ENCODE measurements at regions not wholly inside any gene's neighbourhood (a gene's known extent, or its start where the extent isn't known, plus 50 kb on each side); places are given as distances from the start of the nearest gene placed in this dataset.

- no peaks in the 10 kb centered on the region for H3K9me3 ChIP-seq (replicated peaks; ENCODE audit: control insufficient read depth, low read depth, low read length)
- H3K36me3 ChIP-seq (ENCODE audit: control insufficient read depth, insufficient read depth, low read length) = no peaks in the 10 kb centered on the region
- H3K4me1 ChIP-seq (ENCODE audit: control insufficient read depth, insufficient read depth, low read length) = no peaks in the 10 kb centered on the region
- no peaks in the 10 kb centered on the region for H3K27me3 ChIP-seq (ENCODE audit: control insufficient read depth, insufficient read depth, low read length)
- no peak for DNase-seq
- H3K4me3 ChIP-seq (ENCODE audit: low read length) = no peak overlapping the region
- 100% methylated on average over 1 of the region's 5 CpGs for WGBS (ENCODE audit: insufficient coverage)
- no peak overlapping the region for H3K27ac ChIP-seq (ENCODE audit: low read length)
Measured at GRCh38 chr4:20532871-20533870, 167.1 kb upstream of the PACRGL start.

GRCh38 chr4:20538905-20539304 lies 161.4 kb upstream of the PACRGL start:
- H3K4me3 ChIP-seq (ENCODE audit: low read length) = no peak overlapping the region
- WGBS (ENCODE audit: insufficient coverage) = no CpG with 5 or more reads among the region's 5 CpGs
- no peak for DNase-seq

DNA sequence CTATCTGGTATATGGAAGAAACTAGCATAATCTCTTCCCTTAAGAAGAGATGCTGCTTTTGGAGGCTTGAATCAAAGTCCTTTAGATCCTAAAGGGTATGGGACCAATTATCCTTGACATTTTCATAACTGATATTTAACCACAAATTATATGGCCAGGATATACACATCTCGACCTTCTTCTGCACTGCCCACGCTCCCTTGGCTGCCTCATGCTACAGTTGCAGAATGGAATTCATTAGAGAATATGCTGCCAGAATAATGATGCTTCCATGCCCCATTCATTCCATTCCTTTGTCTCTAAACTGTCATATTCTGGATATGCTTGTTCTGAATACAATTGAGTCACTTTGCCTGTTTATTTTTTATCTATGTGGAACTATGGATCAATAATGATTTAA lies 157.1 kb upstream of the PACRGL start:
- Histone ChIP-seq H3K27ac (ENCODE audit: low read length) (no peak overlapping the region), H3K27me3 (ENCODE audit: control insufficient read depth, insufficient read depth, low read length) (no peaks in the 10 kb centered on the region), H3K36me3 (ENCODE audit: control insufficient read depth, insufficient read depth, low read length) (no peaks in the 10 kb centered on the region), H3K4me1 (ENCODE audit: control insufficient read depth, insufficient read depth, low read length) (no peaks in the 10 kb centered on the region), H3K4me3 (ENCODE audit: low read length) (no peak overlapping the region), H3K9me3 (replicated peaks; ENCODE audit: control insufficient read depth, low read depth, low read length) (no peaks in the 10 kb centered on the region)
- DNase-seq = no peak
- WGBS (ENCODE audit: insufficient coverage) = no CpG with 5 or more reads among the region's 2 CpGs

More at GRCh38 chr4:20538905-20539304, 161.4 kb upstream of the PACRGL start:
- H3K9me3 ChIP-seq (replicated peaks; ENCODE audit: control insufficient read depth, low read depth, low read length) = no peaks in the 10 kb centered on the region
- H3K4me1 ChIP-seq (ENCODE audit: control insufficient read depth, insufficient read depth, low read length) = no peaks in the 10 kb centered on the region
- no peaks in the 10 kb centered on the region for H3K36me3 ChIP-seq (ENCODE audit: control insufficient read depth, insufficient read depth, low read length)
- no peak overlapping the region for H3K27ac ChIP-seq (ENCODE audit: low read length)
- H3K27me3 ChIP-seq (ENCODE audit: control insufficient read depth, insufficient read depth, low read length) = no peaks in the 10 kb centered on the region

DNA sequence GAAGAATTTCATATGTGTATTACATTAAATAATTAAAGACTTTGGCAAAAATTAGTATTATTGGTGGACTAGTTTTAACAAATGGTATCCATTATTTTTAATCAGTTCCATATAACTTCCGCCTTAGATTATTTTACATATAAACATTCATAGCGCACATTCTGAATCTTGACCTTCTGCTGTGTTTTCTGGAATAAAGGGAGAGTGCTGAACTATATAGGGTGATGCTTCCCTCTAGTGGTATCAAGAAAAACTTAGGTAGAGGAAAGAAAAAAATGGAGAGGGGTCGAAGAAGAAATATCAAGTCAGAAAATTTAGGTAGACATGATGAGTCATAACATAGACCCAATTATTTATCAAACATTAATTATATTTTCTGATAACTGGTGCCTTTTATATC lies 155.6 kb upstream of the PACRGL start:
- Histone ChIP-seq H3K4me3 (ENCODE audit: low read length) (no peak overlapping the region), H3K27me3 (ENCODE audit: control insufficient read depth, insufficient read depth, low read length) (no peaks in the 10 kb centered on the region), H3K4me1 (ENCODE audit: control insufficient read depth, insufficient read depth, low read length) (no peaks in the 10 kb centered on the region), H3K27ac (ENCODE audit: low read length) (no peak overlapping the region), H3K9me3 (replicated peaks; ENCODE audit: control insufficient read depth, low read depth, low read length) (no peaks in the 10 kb centered on the region), H3K36me3 (ENCODE audit: control insufficient read depth, insufficient read depth, low read length) (no peaks in the 10 kb centered on the region)
- peak; percentile 78 for DNase-seq
- WGBS (ENCODE audit: insufficient coverage) = no CpG with 5 or more reads among the region's 3 CpGs

- Histone ChIP-seq H3K27ac (ENCODE audit: low read length) (no peak overlapping the region), H3K4me3 (ENCODE audit: low read length) (no peak overlapping the region), H3K36me3 (ENCODE audit: control insufficient read depth, insufficient read depth, low read length) (no peaks in the 10 kb centered on the region), H3K9me3 (replicated peaks; ENCODE audit: control insufficient read depth, low read depth, low read length) (no peaks in the 10 kb centered on the region), H3K4me1 (ENCODE audit: control insufficient read depth, insufficient read depth, low read length) (no peaks in the 10 kb centered on the region), H3K27me3 (ENCODE audit: control insufficient read depth, insufficient read depth, low read length) (no peaks in the 10 kb centered on the region)
- WGBS (ENCODE audit: insufficient coverage) = 50% methylated on average over 1 of the region's 5 CpGs
- no peak for DNase-seq
Measured at GRCh38 chr4:20552004-20552403, 148.3 kb upstream of the PACRGL start.

GRCh38 chr4:20554134-20554533 lies 146.1 kb upstream of the PACRGL start:
- no peaks in the 10 kb centered on the region for H3K4me1 ChIP-seq (ENCODE audit: control insufficient read depth, insufficient read depth, low read length)
- H3K9me3 ChIP-seq (replicated peaks; ENCODE audit: control insufficient read depth, low read depth, low read length) = no peaks in the 10 kb centered on the region
- no peaks in the 10 kb centered on the region for H3K27me3 ChIP-seq (ENCODE audit: control insufficient read depth, insufficient read depth, low read length)
- DNase-seq = no peak
- no peak overlapping the region for H3K27ac ChIP-seq (ENCODE audit: low read length)
- WGBS (ENCODE audit: insufficient coverage) = no CpG with 5 or more reads among the region's 2 CpGs
- H3K36me3 ChIP-seq (ENCODE audit: control insufficient read depth, insufficient read depth, low read length) = no peaks in the 10 kb centered on the region
- H3K4me3 ChIP-seq (ENCODE audit: low read length) = no peak overlapping the region

DNA sequence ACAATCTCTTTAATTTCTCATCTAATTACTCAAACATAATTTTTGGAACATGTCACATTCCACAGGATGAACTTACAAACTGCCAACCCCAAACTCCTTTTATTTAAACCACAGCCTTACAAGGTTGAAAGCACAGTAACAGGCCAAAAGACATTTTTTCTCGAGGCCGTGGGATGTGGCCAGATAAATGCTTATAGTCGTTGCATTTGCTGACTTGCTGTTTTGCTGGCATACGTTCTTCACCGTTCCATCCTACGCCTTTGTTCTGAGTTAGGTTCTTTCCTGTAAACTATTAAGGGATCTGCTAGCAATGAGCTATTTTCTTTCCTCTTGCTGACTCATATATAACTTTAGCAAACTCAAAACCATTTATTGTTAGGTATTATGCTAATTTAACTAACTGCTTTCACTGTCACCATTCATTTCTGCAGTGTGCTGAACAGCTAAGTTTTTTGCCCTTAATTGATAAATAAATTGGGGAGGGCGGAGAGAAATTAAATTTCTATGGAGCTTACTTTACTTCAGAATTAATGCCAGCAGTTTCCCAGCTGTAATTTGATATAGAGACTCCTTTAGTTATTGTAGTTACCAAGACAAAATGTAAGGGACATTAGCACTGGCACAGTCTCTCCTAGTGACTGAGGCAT lies 135.1 kb upstream of the PACRGL start:
- WGBS (ENCODE audit: insufficient coverage) = no CpG with 5 or more reads among the region's 7 CpGs
- Histone ChIP-seq H3K27ac (ENCODE audit: low read length) (no peak overlapping the region), H3K9me3 (replicated peaks; ENCODE audit: control insufficient read depth, low read depth, low read length) (no peaks in the 10 kb centered on the region), H3K4me1 (ENCODE audit: control insufficient read depth, insufficient read depth, low read length) (no peaks in the 10 kb centered on the region), H3K27me3 (ENCODE audit: control insufficient read depth, insufficient read depth, low read length) (no peaks in the 10 kb centered on the region), H3K36me3 (ENCODE audit: control insufficient read depth, insufficient read depth, low read length) (no peaks in the 10 kb centered on the region), H3K4me3 (ENCODE audit: low read length) (no peak overlapping the region)
- peak; percentile 43 for DNase-seq

- H3K9me3 ChIP-seq (replicated peaks; ENCODE audit: control insufficient read depth, low read depth, low read length) = no peaks in the 10 kb centered on the region
- DNase-seq = peak; percentile 45
- no peaks in the 10 kb centered on the region for H3K36me3 ChIP-seq (ENCODE audit: control insufficient read depth, insufficient read depth, low read length)
- H3K4me1 ChIP-seq (ENCODE audit: control insufficient read depth, insufficient read depth, low read length) = peaks cover 3% of the 10 kb centered on the region
- H3K4me3 ChIP-seq (ENCODE audit: low read length) = no peak overlapping the region
- WGBS (ENCODE audit: insufficient coverage) = no CpG with 5 or more reads among the region's 2 CpGs
- H3K27ac ChIP-seq (ENCODE audit: low read length) = no peak overlapping the region
- H3K27me3 ChIP-seq (ENCODE audit: control insufficient read depth, insufficient read depth, low read length) = no peaks in the 10 kb centered on the region
Measured at GRCh38 chr4:20570981-20571715, 129.1 kb upstream of the PACRGL start.

DNA sequence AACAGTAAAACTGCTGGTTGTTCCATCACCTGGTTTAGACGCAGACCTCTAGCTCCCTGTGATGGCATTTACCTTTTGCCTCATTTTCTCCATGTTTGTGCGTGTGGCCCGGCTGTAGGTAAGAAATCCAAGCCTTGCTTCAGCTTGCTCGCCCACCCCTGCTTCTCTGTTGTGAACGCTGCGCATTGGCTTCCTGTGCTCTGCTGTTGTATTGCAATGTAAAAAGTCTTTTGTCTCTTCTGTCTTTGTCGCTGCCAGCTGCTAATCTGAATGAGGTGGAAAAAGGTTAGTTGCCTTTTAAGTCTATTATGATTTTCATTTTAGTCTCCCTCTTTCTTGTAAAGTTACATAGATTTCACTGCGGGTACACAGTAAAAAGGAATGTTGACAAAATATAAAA lies 127.3 kb upstream of the PACRGL start:
- Histone ChIP-seq H3K4me1 (ENCODE audit: control insufficient read depth, insufficient read depth, low read length) (peaks cover 3% of the 10 kb centered on the region), H3K27ac (ENCODE audit: low read length) (no peak overlapping the region), H3K36me3 (ENCODE audit: control insufficient read depth, insufficient read depth, low read length) (no peaks in the 10 kb centered on the region), H3K27me3 (ENCODE audit: control insufficient read depth, insufficient read depth, low read length) (no peaks in the 10 kb centered on the region), H3K4me3 (ENCODE audit: low read length) (no peak overlapping the region), H3K9me3 (replicated peaks; ENCODE audit: control insufficient read depth, low read depth, low read length) (no peaks in the 10 kb centered on the region)
- 96% methylated on average over 2 of the region's 8 CpGs for WGBS (ENCODE audit: insufficient coverage)
- no peak for DNase-seq

GRCh38 chr4:20574986-20575385 lies 125.3 kb upstream of the PACRGL start:
- peak; percentile 49 for DNase-seq
- no peak overlapping the region for H3K27ac ChIP-seq (ENCODE audit: low read length)
- H3K4me3 ChIP-seq (ENCODE audit: low read length) = no peak overlapping the region

More at GRCh38 chr4:20574986-20575385, 125.3 kb upstream of the PACRGL start:
- Histone ChIP-seq H3K9me3 (replicated peaks; ENCODE audit: control insufficient read depth, low read depth, low read length) (no peaks in the 10 kb centered on the region), H3K4me1 (ENCODE audit: control insufficient read depth, insufficient read depth, low read length) (peaks cover 3% of the 10 kb centered on the region), H3K36me3 (ENCODE audit: control insufficient read depth, insufficient read depth, low read length) (no peaks in the 10 kb centered on the region), H3K27me3 (ENCODE audit: control insufficient read depth, insufficient read depth, low read length) (no peaks in the 10 kb centered on the region)
- WGBS (ENCODE audit: insufficient coverage) = no CpG with 5 or more reads among the region's 1 CpG

Data from muscle of leg (tissue), 3 donors.